NCI-H510A treated with DMSO at 0.1 percent for 48 hours (cell line): ENCODE measurements at regions not wholly inside any gene's neighbourhood (a gene's known extent, or its start where the extent isn't known, plus 50 kb on each side); places are given as distances from the start of the nearest gene placed in this dataset.
"Not testable (repeated sequence)": the region's sequence is repeated elsewhere in the genome, so short reads cannot be mapped to it uniquely, and the experiment has no call there.

ENCODE experiments used
- DNase-seq: peaks from one replicate; lab custom pipeline; 2025; lab: John Stamatoyannopoulos, UW

- DNase-seq: not testable (repeated sequence)
Observed at GRCh38 chr15:29648415-29648814, 173.9 kb downstream of the TJP1 start.

GRCh38 chr15:29645841-29646240, 176.4 kb downstream of the TJP1 start:
- no peak for DNase-seq

DNA sequence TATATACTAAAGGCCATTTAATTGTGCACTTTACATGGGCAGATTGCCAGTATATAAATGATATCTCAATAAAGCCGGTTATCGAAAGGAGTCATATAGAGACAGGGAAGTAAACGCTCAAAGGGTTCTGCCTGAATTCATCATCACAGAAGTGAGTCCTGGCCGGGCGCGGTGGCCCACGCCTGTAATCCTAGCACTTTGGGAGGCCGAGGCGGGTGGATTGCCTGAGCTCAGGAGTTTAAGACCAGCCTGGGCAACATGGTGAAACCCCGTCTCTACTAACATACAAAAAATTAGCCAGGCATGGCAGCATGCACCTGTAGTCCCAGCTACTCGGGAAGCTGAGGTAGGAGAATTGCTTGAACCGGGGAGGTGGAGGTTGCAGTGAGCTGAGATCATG, 177.9 kb downstream of the TJP1 start:
- DNase-seq: not testable (repeated sequence)

DNA sequence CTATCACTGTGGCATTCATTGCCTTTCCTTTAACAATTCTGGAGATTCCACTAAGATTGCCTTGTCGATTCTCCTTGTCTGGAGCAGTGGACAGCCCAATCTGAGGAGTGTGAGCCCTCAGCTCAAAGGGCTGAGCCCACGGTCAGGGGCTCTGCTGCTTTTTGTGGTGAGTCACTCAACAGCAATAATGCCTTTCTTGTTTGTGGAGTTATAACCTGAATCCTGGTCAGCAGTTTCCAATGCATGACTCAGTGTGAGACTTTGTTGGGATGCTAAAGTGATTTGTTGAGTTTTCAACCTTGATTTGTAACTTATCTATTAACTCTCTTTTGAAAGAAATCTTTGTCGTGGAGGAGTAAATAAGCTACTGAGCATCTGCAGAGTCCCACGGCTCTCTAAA, 183.5 kb downstream of the TJP1 start:
- no peak for DNase-seq

GRCh38 chr15:29638011-29638410, 184.3 kb downstream of the TJP1 start:
- DNase-seq: no peak

- no peak for DNase-seq
Observed at GRCh38 chr15:29637555-29637954, 184.7 kb downstream of the TJP1 start.

DNA sequence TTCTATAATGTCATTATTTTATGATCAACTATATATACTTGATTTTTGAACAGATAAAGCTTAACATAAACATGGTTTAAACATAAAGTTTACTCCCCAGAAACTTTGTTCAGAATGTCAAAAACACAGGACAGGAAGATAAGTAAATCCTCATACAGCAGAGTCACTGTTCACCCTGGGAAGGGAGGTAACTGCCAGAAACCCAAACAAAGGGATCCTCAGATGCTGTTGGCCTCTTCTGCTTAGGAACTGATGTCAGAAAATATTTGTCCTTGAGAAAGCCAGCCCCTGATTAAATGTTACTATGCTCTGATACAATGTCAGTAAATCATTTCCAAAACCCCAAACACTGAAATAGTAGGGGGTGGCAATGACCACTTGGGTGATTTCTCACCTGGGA, 185.3 kb downstream of the TJP1 start:
- DNase-seq: no peak

DNA sequence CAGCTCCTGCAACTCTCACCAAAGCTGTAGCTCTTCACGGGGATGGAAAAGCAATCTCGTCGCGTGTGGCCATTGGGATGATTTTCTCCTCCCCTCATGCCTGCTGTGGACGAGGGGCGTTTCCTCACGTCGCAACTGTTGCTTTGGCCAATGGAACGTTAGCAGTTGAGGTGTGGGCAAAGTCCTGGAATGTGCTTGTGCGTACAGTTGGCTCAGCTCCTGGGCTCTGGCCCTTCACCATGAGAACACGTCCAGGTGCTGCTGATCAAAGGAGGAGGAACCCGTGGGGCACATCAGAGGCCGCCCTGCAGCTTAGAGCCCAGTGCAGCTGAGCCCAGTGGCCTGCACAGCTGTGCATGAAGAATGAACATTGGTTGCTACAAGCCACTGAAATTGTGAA, 186.1 kb downstream of the TJP1 start:
- DNase-seq: no peak

DNA sequence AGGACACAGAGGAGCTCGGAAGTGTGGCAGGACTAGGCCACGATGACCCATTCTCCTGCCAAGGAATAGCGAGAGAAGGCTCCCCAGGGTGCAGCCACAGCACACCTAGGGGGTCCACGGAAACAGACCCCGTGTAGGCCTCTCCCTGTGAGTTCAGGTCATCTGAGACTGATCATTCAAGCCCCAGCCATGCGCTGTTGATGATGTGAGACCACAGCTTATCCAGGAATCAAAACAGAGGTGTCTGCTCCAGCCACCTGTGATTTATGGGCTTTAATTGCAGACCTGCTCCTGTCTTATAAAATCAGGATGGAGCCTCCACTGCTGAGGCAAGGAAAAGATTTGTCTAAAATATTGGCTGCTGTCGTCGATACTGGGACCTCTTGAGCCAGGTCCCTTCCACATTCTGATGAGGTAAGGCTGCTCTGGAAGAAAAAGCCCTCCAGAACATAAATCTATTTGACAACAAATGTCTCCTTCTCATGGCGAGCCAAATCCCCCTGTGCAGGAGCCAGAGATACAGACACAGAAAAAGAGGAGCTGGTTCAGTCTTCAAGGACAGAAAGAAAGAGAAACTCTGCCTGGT, 186.7 kb downstream of the TJP1 start:
- DNase-seq: no peak

GRCh38 chr15:29633971-29634370, 188.3 kb downstream of the TJP1 start:
- DNase-seq: no peak

- DNase-seq: no peak
Observed at GRCh38 chr15:29632671-29633406, 189.4 kb downstream of the TJP1 start.

GRCh38 chr15:29631076-29632070, 190.9 kb downstream of the TJP1 start:
- DNase-seq: peak; percentile 49

- DNase-seq: no peak
Observed at GRCh38 chr15:29624271-29624670, 198.0 kb downstream of the TJP1 start.

- DNase-seq: no peak
Observed at GRCh38 chr15:29623116-29623639, 199.1 kb downstream of the TJP1 start.

DNA sequence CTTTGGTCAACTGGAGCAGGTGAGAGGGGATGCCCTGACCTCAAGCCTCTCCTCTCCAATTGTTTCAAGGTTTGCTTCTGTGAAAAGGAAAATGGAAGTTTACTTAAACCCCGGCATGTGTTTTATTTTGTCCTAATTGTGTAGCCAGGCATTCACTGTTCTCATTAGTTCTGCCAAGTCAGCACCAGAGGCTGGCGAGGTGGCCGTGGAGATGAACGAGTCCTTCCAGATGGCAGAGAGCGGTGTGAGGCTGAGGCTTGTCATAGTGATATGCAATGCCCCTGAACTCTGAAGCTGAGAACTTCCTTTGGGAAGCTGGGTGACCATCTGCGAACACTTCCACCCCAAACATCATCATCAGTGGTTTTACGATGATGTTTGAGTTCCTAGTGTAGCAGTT, 199.6 kb downstream of the TJP1 start:
- no peak for DNase-seq

- DNase-seq: no peak
Observed at GRCh38 chr15:29621616-29622015, 200.7 kb downstream of the TJP1 start.

GRCh38 chr15:29618586-29618985, 203.7 kb downstream of the TJP1 start:
- no peak for DNase-seq

DNA sequence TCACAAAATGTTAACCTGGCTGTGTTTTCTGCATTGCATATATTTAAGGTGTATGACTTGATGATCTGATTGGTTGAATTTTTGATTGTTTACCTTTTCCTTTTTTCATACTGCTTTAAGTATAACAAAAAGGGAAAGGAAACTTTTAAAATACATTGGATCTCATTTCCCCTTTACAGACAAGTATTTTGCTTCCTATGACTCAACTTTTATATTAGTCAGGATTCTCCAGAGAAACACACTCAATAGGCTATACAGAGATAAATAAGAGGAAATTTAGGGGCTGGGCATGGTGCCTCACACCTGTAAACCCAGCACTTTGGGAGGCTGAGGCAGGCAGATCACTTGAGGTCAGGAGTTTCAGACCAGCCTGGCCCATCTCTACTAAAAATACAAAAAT, 205.8 kb downstream of the TJP1 start:
- DNase-seq: no peak

GRCh38 chr15:29615791-29616190, 206.5 kb downstream of the TJP1 start:
- DNase-seq: no peak

- no peak for DNase-seq
Observed at GRCh38 chr15:29613951-29614382, 208.3 kb downstream of the TJP1 start.

- DNase-seq: no peak
Observed at GRCh38 chr15:29612701-29613100, 209.6 kb downstream of the TJP1 start.

DNA sequence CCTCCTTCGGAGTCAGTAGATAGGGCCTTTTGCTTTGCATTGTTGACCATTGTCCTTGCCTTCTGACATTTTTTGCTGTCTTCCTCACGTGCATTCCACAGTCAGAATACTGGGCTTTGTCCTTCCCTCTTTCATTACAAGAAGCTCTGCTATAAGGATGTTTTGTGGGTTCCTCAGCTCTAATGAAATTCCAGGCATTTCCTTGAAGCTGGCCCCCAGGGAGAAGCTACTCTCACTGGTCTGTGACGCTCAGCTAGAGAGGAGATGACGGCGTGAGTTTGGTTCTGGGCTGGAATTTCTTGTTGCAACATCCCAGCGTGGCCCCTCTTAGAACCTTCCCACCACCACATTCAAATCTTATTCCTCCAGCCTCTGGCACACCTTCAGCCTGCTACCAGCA, 210.2 kb downstream of the TJP1 start:
- no peak for DNase-seq
